ENCODE measurements at regions not wholly inside any gene's neighbourhood (a gene's known extent, or its start where the extent isn't known, plus 50 kb on each side); places are given as distances from the start of the nearest gene placed in this dataset.

GRCh38 chr18:30920757-30921156 lies 121.8 kb downstream of the DSC3 start (continued):
- TF ChIP-seq ZHX1 (CRISPR knock-in tag; IDR thresholded peaks at IDR 0.05; ENCODE audit: low read depth), result no peak
- TF ChIP-seq ZBTB42 (CRISPR knock-in tag; IDR thresholded peaks at IDR 0.05), result no peak

- Histone ChIP-seq H3K36me3 (replicated peaks in 1 of 2; ENCODE audit: control insufficient read depth in 1 of 2, insufficient read depth in 2 of 2, low read length in 2 of 2) (no peaks in the 10 kb centered on the region), H3K4me3 (replicated peaks in 1 of 3; ENCODE audit: insufficient read depth in 1 of 3, low read depth in 2 of 3, low read length in 3 of 3) (no peak overlapping the region), H3K9me3 (ENCODE audit: low read length) (no peaks in the 10 kb centered on the region), H3K9ac (ENCODE audit: insufficient read depth, low read depth, low read length) (no peak overlapping the region), H3K79me2 (ENCODE audit: insufficient read depth, low read length) (no peaks in the 10 kb centered on the region), H3K27me3 (ENCODE audit: control insufficient read depth in 1 of 2, insufficient read depth in 2 of 2, low read length in 2 of 2) (no peaks in the 10 kb centered on the region), H2AFZ (ENCODE audit: low read length) (no peak overlapping the region), H4K20me1 (ENCODE audit: insufficient read depth, low read length) (no peaks in the 10 kb centered on the region), H3K27ac (ENCODE audit: extremely low read length, insufficient read depth, low read length) (no peak overlapping the region), H3K4me2 (ENCODE audit: low read depth, low read length) (no peak overlapping the region), H3K4me1 (ENCODE audit: insufficient read depth, low read length) (peaks cover 5% of the 10 kb centered on the region)
- intact Hi-C loops (cut with micrococcal nuclease; ENCODE audit: unreplicated experiment), result no loop called here
- BruUV-seq (replicated peaks), result no TSS peak
- FAIRE-seq (no peak), ATAC-seq (no peak), DNase-seq (ENCODE audit: low spot score) (no peak)
- TF ChIP-seq ZNF460 (CRISPR knock-in tag; IDR thresholded peaks at IDR 0.05; ENCODE audit: borderline replicate concordance) (no peak), ZBTB37 (CRISPR knock-in tag; IDR thresholded peaks at IDR 0.05) (no peak), CENPT (CRISPR knock-in tag; IDR thresholded peaks at IDR 0.05; ENCODE audit: low read depth) (no peak), ZNF567 (CRISPR knock-in tag; IDR thresholded peaks at IDR 0.05; ENCODE audit: borderline replicate concordance) (no peak), TFAP4 (IDR thresholded peaks at IDR 0.05; ENCODE audit: borderline replicate concordance, low read depth) (no peak), ATF7 (IDR thresholded peaks at IDR 0.05) (no peak), ATF7 (CRISPR knock-in tag; IDR thresholded peaks at IDR 0.05) (no peak), ZNF3 (CRISPR knock-in tag; IDR thresholded peaks at IDR 0.05) (no peak), ATAD3A (CRISPR knock-in tag; IDR thresholded peaks at IDR 0.05) (no peak), NCOR1 (IDR thresholded peaks at IDR 0.05; ENCODE audit: borderline replicate concordance, low read length) (no peak), HNRNPL (IDR thresholded peaks at IDR 0.05; ENCODE audit: low read depth, low read length) (no peak), LBX2 (CRISPR knock-in tag; IDR thresholded peaks at IDR 0.05; ENCODE audit: borderline replicate concordance) (no peak), ZNF33A (CRISPR knock-in tag; IDR thresholded peaks at IDR 0.05; ENCODE audit: borderline replicate concordance) (no peak), SOX6 (IDR thresholded peaks at IDR 0.05) (no peak), SOX6 (CRISPR knock-in tag; IDR thresholded peaks at IDR 0.05) (no peak)
- ChIA-PET CTCF (ENCODE audit: low intra/inter-chr PET ratio, low total read pairs) (no interaction called here), POLR2A (no interaction called here)
- in situ Hi-C loops (cut with HindIII; ENCODE audit: extremely low pct_ligation_motif_present, low pct_unique_long_range_greater_than_20kb), result no loop called here
- 31% methylated on average over 3 of the region's 3 CpGs for WGBS (ENCODE audit: low lambda C conversion rate)
Measured at GRCh38 chr18:30920351-30920750, 122.2 kb downstream of the DSC3 start.
